Anterior cingulate cortex (tissue), 58 donors: ENCODE measurements at regions not wholly inside any gene's neighbourhood (a gene's known extent, or its start where the extent isn't known, plus 50 kb on each side); places are given as distances from the start of the nearest gene placed in this dataset.

ENCODE experiments used
- DNase-seq, 58 donors: peaks; one replicate each; lab custom pipeline; 2025; lab: John Stamatoyannopoulos, UW

DNA sequence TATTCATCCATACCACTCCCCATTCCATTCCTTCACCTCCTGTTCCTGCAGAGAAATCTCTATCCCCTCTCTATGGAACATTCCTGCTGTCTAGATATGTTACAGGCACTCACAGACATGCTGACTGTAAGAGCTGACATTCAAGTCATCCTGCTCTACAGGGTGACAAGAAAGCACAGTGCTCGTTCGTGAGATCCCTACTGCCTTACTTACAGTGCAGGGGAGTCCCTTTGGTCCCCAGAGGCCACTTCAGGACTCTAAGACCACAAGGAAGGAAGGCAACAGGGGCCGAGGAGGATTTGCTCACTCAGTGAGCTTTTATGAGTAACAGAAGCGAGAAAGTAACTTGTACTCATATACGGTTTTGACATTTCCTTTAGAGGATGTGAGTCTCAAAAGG lies 110.5 kb downstream of the GAS1 start:
- DNase-seq, result no peak

DNA sequence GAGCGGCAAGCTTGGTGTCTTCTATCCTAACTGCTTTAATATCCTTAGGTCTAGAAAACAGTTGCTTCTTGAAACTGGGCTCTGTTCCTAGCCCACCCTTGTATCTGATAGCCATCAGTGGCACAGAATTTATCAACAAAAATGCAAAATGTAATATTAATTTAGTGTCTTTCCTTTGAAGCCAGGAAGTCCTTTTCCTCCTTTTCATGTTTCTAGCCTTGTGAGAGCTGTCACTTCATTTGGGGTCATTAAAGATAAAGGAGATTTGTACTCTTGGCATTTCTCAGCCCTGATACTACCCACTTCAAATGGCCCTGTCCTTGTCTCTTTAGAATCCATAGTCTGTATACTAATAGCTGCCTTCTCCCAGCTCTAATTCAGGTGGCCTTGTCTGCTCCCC lies 111.0 kb downstream of the GAS1 start:
- no peak for DNase-seq

DNA sequence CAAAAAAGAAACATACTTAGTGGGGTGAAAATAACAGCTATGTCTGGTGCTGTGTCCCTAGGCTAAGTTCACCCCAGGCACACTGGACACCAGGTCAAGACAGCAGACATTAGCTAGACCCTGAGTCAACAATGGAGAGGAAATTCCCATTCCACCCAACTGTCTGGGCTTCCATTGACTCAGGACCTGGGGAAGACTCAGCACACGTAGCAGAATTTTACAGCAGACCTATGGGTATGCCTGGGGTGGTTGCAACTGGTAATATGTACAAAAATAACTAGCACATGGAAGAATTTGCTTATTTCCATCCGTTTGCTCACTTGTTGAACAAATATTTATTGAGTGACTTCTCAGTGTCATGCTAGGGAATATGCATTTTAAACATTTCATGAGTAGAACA lies 117.0 kb downstream of the GAS1 start:
- DNase-seq, result no peak

DNA sequence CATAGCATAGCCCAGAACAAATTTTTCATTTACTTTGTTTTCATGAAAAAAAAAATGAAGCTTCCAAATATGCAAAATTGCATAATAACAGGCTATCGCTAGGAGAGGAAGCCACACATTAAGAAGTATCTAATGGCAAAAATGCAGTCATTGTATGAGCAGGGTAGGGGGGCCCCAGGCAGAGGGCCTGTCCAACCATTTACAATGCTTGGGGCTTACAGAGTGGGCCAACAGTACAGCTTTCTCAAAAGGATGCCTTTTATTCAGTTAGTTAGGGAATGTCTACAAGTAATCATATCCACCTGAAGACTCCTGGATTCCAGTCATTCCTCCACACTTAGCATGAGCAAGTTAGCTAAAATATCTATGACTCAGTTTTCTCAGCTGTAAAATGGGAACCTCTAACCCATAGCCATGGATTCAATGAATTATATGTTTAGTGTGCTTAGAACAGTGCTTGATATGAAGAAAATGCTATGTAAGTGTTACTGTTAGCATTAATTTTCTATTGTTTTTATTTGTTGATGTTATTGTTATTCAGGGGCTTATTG lies 117.7 kb downstream of the GAS1 start:
- no peak for DNase-seq

GRCh38 chr9:86828631-86829030 lies 118.7 kb downstream of the GAS1 start:
- no peak for DNase-seq

- no peak for DNase-seq
Measured at GRCh38 chr9:86827893-86828292, 119.4 kb downstream of the GAS1 start.

- DNase-seq, result no peak
Measured at GRCh38 chr9:86825299-86825698, 122.0 kb downstream of the GAS1 start.

DNA sequence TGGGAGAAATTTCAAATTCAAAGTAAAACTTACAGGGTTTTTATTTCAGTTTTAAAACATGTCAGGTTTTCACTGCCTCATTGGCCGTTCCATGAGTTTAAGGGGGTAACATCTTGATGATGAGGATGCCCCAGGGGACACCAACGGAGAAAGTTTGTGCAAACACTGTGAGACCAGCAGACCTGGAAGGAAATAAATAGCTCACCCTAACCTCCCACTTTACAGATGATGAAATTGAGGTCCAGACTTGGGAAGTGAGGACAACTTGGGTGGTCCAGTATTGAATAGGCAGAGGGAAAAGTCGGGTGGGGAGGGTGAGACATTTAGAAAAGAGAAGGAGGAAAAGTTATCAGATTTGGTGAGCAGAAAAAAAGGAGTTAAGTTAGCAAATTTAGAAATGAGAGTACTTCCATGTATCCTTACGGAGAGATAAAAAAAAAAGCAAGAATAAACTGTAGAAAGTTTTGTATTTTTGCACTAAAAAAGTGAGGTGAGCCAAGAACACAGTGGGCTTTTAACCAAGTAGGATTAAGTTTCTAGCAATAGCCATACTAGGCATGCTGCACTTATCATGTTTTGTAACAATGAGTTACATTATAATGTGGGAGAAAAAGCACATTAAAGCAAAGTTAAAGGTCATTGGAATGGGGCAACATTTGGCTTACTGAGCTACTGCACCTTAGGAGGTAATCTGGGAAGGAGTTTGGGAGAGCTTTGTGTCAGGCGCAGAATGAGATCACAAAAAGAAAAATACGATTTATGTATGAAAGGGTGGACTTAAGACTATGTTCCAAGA lies 125.1 kb downstream of the GAS1 start:
- DNase-seq, result no peak

DNA sequence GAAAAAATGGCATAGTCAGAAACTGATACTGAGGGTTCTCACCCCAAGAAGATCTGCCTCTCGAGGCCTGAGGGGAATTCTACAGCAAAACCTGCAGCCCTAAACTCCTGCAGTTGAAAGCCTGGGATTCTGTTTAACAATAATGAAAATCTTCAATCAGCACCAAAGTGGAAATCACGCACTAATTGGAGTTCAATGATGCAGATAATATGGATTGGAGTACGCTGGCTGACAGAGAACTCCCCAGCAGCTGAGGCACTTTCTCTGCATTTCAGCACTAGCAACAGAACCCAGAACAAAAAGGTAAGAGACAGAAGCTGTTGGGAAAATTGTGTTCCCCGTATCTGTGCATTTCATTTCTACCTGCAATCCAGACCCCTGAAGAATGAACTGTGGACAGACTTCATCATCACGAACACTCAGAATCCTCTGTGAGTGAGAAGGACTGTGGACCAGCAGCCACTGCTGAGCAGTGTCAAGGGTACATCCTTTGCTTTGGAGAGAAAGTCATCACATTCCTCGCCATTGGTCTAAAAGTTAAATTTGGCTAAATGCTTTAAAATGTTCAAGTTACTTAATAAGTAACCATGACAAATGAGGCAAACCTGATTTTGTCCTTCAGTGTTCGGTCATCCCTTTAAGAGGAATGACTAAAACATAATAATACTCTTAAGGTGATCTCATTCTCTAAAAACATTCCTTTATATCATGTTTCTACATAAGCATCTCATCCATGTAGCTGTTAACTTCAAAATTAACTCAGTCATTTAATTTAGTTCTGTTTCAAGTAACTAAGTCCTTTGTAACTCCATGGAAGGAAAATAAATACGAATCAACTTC lies 126.1 kb downstream of the GAS1 start:
- no peak for DNase-seq

DNA sequence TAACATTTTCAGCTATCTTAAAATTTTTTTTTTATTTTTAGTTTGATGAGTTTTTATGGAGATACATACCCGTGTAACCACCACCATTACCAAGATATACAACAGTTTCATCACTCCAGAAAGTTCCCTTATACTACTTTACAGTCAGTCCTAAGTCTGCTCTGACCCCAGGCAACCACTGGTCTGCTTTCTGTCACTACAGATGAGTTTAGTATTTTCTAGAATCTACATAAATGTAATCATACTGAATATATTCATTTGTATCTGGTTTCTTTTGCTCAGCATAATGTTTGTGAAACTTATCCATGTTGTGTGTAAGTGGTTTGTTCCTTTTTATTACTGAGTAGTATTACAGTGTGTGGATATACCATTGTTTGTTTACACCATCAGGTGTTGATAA lies 127.8 kb downstream of the GAS1 start:
- DNase-seq, result no peak

DNA sequence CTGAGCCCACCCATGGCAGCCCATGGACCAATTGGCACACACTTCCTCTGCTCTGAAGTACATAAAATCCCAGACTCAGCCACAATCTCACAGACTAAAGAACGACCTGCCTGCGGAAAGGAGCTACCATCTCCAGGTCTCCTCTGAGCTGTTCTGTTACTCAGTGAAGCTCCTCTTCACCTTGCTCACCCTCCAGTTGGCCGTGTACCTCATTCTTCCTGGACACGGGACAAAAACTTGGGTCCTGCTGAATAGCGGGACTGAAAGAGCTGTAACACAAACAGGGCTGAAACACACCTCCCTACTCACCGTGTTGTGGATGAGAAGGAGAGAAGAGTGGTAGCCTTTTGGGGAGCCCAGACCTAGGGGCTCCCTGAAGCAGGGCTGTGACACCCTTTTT lies 128.7 kb downstream of the GAS1 start:
- DNase-seq, result no peak

- no peak for DNase-seq
Measured at GRCh38 chr9:86816868-86817267, 130.4 kb downstream of the GAS1 start.

DNA sequence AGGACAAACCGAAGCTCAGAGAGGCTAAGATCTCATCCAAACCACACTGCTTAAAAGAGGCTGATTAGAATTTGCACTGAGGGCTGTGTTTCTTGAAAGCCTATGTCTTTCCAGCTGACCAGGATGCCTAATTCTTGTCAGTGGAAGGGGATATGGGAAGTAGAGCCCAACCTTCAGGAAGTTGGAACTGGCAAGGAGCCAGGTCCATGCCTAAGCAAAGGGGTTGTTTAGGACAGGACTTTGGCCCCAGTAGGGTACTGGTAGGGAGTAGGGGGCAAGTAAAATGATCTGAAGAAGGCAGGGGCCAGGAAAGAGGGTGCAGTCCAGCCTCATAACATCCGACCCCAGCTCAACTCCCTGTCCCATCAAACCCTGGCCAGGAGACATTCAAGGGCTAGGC lies 130.9 kb downstream of the GAS1 start:
- no peak for DNase-seq

GRCh38 chr9:86812616-86813015 lies 134.7 kb downstream of the GAS1 start:
- no peak for DNase-seq

DNA sequence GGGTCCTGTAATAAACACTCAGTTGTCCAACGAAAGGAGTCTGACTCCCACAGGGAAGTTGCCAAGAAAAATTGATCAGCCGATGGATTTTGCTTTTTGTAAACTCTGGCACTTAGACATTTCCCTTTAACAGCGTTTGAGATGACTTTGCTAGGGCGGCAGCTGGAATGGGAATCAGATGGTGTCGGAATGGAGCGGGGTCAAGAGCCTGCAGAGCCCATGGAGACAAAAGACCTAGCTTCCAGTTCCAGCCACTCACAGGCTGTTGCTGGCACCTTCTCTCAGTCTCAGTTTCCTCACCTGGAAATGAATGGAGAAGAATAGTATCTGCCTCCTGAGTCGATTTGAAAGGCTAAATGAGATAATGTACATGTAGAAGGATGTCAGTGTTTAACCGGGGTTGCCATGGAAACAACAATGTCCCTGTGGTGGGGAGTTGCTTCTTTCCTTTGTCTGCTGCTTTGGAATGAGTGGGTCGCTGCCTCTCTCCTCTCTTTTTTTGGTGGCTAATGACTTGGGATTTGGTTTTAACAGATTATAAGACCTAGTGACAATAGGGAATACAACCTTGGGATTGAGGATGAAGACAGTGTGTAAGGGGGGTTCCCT lies 137.4 kb downstream of the GAS1 start:
- DNase-seq, result no peak

- no peak for DNase-seq
Measured at GRCh38 chr9:86809151-86809550, 138.2 kb downstream of the GAS1 start.

GRCh38 chr9:86807367-86807976 lies 139.8 kb downstream of the GAS1 start:
- peak in 9 of 58 donors; percentile 0 to 34 (median 6) for DNase-seq

- DNase-seq, result no peak
Measured at GRCh38 chr9:86804011-86804410, 143.3 kb downstream of the GAS1 start.

DNA sequence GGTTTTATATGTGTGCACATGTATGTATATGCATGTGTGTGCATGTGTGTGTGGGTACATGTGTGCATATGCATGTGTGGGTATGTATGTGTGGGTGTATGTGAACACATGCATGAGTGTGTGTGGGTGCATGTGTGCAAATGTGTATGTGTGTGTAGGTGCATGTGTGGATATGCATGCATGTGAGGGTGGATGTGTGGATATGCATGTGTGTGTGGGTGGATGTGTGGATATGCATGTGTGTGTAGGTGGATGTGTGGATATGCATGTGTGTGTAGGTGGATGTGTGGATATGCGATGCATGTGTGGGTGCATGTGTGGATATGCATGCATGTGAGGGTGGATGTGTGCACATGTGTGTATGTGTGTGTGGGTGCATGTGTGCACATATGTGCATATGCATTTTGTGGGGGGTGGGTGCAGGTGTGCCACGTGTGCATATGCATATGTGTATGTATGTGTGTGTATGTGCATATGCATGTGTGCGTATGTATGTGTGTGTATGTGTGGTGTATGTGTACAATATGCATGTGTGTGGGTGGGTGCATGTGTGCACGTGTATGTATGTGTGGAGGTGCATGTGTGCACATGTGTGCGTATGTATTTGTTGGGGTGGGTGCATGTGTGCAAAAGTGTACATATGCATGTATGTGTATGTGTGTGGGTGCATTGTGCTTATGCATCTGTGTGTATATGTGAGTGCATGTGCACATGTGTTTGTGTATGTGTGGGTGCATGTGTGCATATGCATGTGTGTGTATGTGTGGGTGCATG lies 144.2 kb downstream of the GAS1 start:
- no peak for DNase-seq

GRCh38 chr9:86801246-86801645 lies 146.1 kb downstream of the GAS1 start:
- no peak for DNase-seq
